ENCODE measurements at regions not wholly inside any gene's neighbourhood (a gene's known extent, or its start where the extent isn't known, plus 50 kb on each side); places are given as distances from the start of the nearest gene placed in this dataset.

GRCh38 chr11:86172894-86173293 is 71.7 kb upstream of the EED start:
- TF ChIP-seq POLR2A (IDR thresholded peaks at IDR 0.05) = no peak
- no peak for TF ChIP-seq CTCF (IDR thresholded peaks at IDR 0.05)

Data from gastroesophageal sphincter (tissue), 3 donors.